ENCODE measurements at regions not wholly inside any gene's neighbourhood (a gene's known extent, or its start where the extent isn't known, plus 50 kb on each side); places are given as distances from the start of the nearest gene placed in this dataset.

DNA sequence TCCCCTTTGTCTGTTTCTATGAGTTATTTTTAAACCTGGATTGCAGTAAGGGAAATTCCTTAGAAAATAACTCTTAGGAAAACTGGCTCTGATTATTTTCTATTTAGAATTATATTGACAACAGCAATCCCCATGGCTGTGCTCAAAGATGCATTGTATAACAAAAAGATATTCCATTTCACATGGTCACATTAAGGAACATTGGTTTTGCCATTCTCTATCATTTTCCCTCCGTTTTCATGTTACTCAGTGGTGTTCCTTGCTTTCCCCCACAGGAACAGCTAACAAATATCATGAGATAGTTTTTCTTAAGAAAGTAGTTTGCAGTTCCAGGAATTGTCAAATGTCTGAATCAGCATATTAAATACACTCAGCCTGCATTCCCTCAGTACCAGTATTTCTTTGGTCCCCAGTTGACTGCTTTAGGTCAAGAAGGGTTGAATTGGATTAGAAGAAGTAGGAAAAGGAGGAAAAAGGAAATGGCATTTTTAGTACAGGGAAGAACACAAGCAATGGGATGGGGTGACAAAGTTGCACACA, 436.7 kb downstream of the TNS3 start:
- no peak for DNase-seq (ENCODE audit: extremely low read depth, low read depth)
- no peak overlapping the region for H3K4me3 ChIP-seq (replicated peaks; ENCODE audit: low read depth, low read length)
- TF ChIP-seq, protein P1, sequence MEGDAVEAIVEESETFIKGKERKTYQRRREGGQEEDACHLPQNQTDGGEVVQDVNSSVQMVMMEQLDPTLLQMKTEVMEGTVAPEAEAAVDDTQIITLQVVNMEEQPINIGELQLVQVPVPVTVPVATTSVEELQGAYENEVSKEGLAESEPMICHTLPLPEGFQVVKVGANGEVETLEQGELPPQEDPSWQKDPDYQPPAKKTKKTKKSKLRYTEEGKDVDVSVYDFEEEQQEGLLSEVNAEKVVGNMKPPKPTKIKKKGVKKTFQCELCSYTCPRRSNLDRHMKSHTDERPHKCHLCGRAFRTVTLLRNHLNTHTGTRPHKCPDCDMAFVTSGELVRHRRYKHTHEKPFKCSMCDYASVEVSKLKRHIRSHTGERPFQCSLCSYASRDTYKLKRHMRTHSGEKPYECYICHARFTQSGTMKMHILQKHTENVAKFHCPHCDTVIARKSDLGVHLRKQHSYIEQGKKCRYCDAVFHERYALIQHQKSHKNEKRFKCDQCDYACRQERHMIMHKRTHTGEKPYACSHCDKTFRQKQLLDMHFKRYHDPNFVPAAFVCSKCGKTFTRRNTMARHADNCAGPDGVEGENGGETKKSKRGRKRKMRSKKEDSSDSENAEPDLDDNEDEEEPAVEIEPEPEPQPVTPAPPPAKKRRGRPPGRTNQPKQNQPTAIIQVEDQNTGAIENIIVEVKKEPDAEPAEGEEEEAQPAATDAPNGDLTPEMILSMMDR (IDR thresholded peaks at IDR 0.05; ENCODE audit: low read depth, low read length, missing control alignments) = no peak

DNA sequence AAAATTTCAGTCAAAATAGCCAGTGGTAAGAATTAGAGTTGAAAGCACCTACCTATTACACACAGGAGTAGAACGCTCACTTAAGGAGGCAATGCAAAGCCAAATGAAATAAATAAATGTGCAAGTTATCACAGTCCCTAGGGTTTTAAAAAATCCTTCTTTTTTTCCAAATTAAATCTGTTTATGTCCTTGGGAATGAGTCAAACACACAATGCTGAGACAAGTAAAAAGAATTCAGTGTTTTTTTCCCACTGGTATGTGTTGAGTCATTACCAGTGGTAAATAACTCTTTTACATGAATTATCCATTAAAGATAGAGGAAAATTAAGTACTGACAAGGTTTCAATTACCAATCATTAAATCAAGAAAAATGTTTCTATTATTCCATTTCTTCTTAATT, 438.6 kb downstream of the TNS3 start:
- H3K4me3 ChIP-seq (replicated peaks; ENCODE audit: low read depth, low read length) = no peak overlapping the region
- DNase-seq (ENCODE audit: extremely low read depth, low read depth) = no peak
- TF ChIP-seq, protein P1 (IDR thresholded peaks at IDR 0.05; ENCODE audit: low read depth, low read length, missing control alignments) = no peak

GRCh38 chr7:47142867-47143175, 439.1 kb downstream of the TNS3 start:
- no peak for DNase-seq (ENCODE audit: extremely low read depth, low read depth)
- no peak overlapping the region for H3K4me3 ChIP-seq (replicated peaks; ENCODE audit: low read depth, low read length)
- TF ChIP-seq, protein P1 (IDR thresholded peaks at IDR 0.05; ENCODE audit: low read depth, low read length, missing control alignments) = no peak

- TF ChIP-seq, protein P1 (IDR thresholded peaks at IDR 0.05; ENCODE audit: low read depth, low read length, missing control alignments) = no peak
- DNase-seq (ENCODE audit: extremely low read depth, low read depth) = no peak
- H3K4me3 ChIP-seq (replicated peaks; ENCODE audit: low read depth, low read length) = no peak overlapping the region
These were observed 439.6 kb downstream of the TNS3 start for GRCh38 chr7:47142169-47142866.

GRCh38 chr7:47132471-47132870, 449.4 kb downstream of the TNS3 start:
- no peak for DNase-seq (ENCODE audit: extremely low read depth, low read depth)
- TF ChIP-seq, protein P1 (IDR thresholded peaks at IDR 0.05; ENCODE audit: low read depth, low read length, missing control alignments) = no peak
- no peak overlapping the region for H3K4me3 ChIP-seq (replicated peaks; ENCODE audit: low read depth, low read length)

DNA sequence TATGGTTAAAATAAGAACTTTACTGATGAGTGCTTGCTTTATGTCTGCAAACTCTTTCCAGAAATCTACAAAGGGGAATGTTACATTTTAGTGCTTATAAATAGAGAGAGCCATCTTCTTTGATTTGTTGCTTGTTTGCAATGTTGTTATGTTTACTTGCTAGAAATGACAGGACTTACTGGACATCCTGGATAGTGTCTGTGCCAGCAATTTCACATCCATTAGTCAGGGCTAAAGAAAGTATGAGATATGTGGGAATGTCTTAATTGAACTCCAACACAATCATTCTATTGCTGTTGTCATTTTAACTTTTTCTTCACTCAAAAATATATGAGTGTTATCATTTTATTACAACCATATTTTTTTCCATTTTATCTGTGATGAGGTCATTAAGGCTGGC, 453.2 kb downstream of the TNS3 start:
- no peak overlapping the region for H3K4me3 ChIP-seq (replicated peaks; ENCODE audit: low read depth, low read length)
- TF ChIP-seq, protein P1 (IDR thresholded peaks at IDR 0.05; ENCODE audit: low read depth, low read length, missing control alignments) = no peak
- no peak for DNase-seq (ENCODE audit: extremely low read depth, low read depth)

- TF ChIP-seq, protein P1 (IDR thresholded peaks at IDR 0.05; ENCODE audit: low read depth, low read length, missing control alignments) = no peak
- no peak overlapping the region for H3K4me3 ChIP-seq (replicated peaks; ENCODE audit: low read depth, low read length)
- no peak for DNase-seq (ENCODE audit: extremely low read depth, low read depth)
These were observed 456.4 kb downstream of the TNS3 start for GRCh38 chr7:47125529-47125928.

Measured in HFF-Myc (cell line).